ENCODE measurements at regions not wholly inside any gene's neighbourhood (a gene's known extent, or its start where the extent isn't known, plus 50 kb on each side); places are given as distances from the start of the nearest gene placed in this dataset.

GRCh38 chr10:1881636-1882035 is 144.3 kb upstream of the ADARB2 start:
- no peak for ATAC-seq
- H3K27me3 ChIP-seq (ENCODE audit: insufficient read depth in 3 of 3, low read length in 2 of 3) = no peaks in the 10 kb centered on the region

GRCh38 chr10:1874533-1874932 is 137.2 kb upstream of the ADARB2 start:
- no peak for ATAC-seq
- H3K4me1 ChIP-seq = no peaks in the 10 kb centered on the region
- 79 to 85% (median 81%) methylated on average over 6 of the region's 6 CpGs for WGBS, 3 donors
- intact Hi-C loops (cut with DNase I) = no loop called here
- H3K27me3 ChIP-seq (ENCODE audit: insufficient read depth in 3 of 3, low read length in 2 of 3) = peaks cover 0 to 1% (median 0%) of the 10 kb centered on the region in 3 donors
- H3K27ac ChIP-seq = no peak overlapping the region
- no peaks in the 10 kb centered on the region for H3K36me3 ChIP-seq (ENCODE audit: insufficient read depth in 1 of 2, low read depth in 1 of 2)
- H3K9me3 ChIP-seq = no peaks in the 10 kb centered on the region
- TF ChIP-seq CTCF (IDR thresholded peaks at IDR 0.05) = no peak
- no peak for DNase-seq
- H3K4me3 ChIP-seq = no peak overlapping the region

More at GRCh38 chr10:1881636-1882035, 144.3 kb upstream of the ADARB2 start:
- peaks cover 6% of the 10 kb centered on the region for H3K9me3 ChIP-seq
- no peaks in the 10 kb centered on the region for H3K36me3 ChIP-seq (ENCODE audit: insufficient read depth in 1 of 2, low read depth in 1 of 2)
- TF ChIP-seq CTCF (IDR thresholded peaks at IDR 0.05) = no peak
- intact Hi-C loops (cut with DNase I) = no loop called here
- H3K4me3 ChIP-seq = no peak overlapping the region
- no peak overlapping the region for H3K27ac ChIP-seq
- no peaks in the 10 kb centered on the region for H3K4me1 ChIP-seq
- no peak for DNase-seq
- WGBS, 3 donors = 90 to 92% (median 91%) methylated on average over 12 of the region's 12 CpGs

- intact Hi-C loops (cut with DNase I) = no loop called here
- H3K9me3 ChIP-seq = no peaks in the 10 kb centered on the region
- H3K4me1 ChIP-seq = no peaks in the 10 kb centered on the region
- H3K27me3 ChIP-seq (ENCODE audit: insufficient read depth in 3 of 3, low read length in 2 of 3) = peaks cover 0 to 1% (median 0%) of the 10 kb centered on the region in 3 donors
- WGBS, 3 donors = 60 to 71% (median 70%) methylated on average over 7 of the region's 7 CpGs
- ATAC-seq (no peak), DNase-seq (no peak)
- no peak for TF ChIP-seq CTCF (IDR thresholded peaks at IDR 0.05)
- no peak overlapping the region for H3K27ac ChIP-seq
- H3K36me3 ChIP-seq (ENCODE audit: insufficient read depth in 1 of 2, low read depth in 1 of 2) = no peaks in the 10 kb centered on the region
- no peak overlapping the region for H3K4me3 ChIP-seq
Observed at GRCh38 chr10:1873661-1874315, 136.5 kb upstream of the ADARB2 start.

- H3K4me3 ChIP-seq = no peak overlapping the region
- no peaks in the 10 kb centered on the region for H3K4me1 ChIP-seq
- ATAC-seq (no peak), DNase-seq (no peak)
- H3K36me3 ChIP-seq (ENCODE audit: insufficient read depth in 1 of 2, low read depth in 1 of 2) = no peaks in the 10 kb centered on the region
- H3K27ac ChIP-seq = no peak overlapping the region
- 71 to 77% (median 74%) methylated on average over 7 of the region's 7 CpGs for WGBS, 3 donors
- intact Hi-C loops (cut with DNase I) = no loop called here
- no peak for TF ChIP-seq CTCF (IDR thresholded peaks at IDR 0.05)
- no peaks in the 10 kb centered on the region for H3K9me3 ChIP-seq
- peaks cover 0 to 1% (median 0%) of the 10 kb centered on the region in 3 donors for H3K27me3 ChIP-seq (ENCODE audit: insufficient read depth in 3 of 3, low read length in 2 of 3)
Observed at GRCh38 chr10:1872151-1872726, 134.9 kb upstream of the ADARB2 start.
